ENCODE measurements at regions not wholly inside any gene's neighbourhood (a gene's known extent, or its start where the extent isn't known, plus 50 kb on each side); places are given as distances from the start of the nearest gene placed in this dataset.

DNA sequence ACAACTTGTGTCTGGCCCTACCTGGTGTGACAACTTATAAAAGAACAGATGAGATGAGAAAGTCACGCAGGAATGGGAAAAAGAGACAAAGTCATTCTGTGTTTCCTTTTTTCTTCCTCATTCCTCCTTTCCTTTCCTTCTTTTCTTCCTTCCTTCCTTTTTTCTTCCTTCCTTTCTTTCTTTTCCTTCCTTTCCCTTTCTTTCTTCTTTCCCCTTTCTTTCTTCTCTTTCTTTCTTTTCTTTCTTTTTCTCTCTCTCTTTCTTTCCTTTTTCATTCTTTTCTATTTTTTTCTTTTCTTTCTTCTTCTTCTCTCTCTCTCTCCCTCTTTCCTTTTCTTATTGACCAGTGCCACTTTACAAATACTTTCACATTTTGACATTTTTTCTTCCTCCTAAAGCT is 239.7 kb downstream of the ATG4C start:
- ATAC-seq: no peak
- no peak for TF ChIP-seq CTCF (IDR thresholded peaks at IDR 0.05)
- WGBS (ENCODE audit: insufficient coverage): 88% methylated on average over 1 of the region's 1 CpG
- H3K9me3 Mint-ChIP-seq: peaks cover 0 to 4% of the 10 kb centered on the region in 2 donors
- Histone ChIP-seq H3K27ac (ENCODE audit: low read length) (no peak overlapping the region), H3K27me3 (ENCODE audit: control insufficient read depth, insufficient read depth, low read length) (no peaks in the 10 kb centered on the region), H3K9me3 (ENCODE audit: control insufficient read depth, insufficient read depth, low read length) (no peaks in the 10 kb centered on the region), H3K36me3 (ENCODE audit: control insufficient read depth, insufficient read depth, low read length) (no peaks in the 10 kb centered on the region), H3K4me3 (ENCODE audit: low read length) (no peak overlapping the region), H3K4me1 (ENCODE audit: control insufficient read depth, insufficient read depth, low read length) (no peaks in the 10 kb centered on the region)
- peaks cover 7 to 11% of the 10 kb centered on the region in 2 donors for H3K27me3 Mint-ChIP-seq (ENCODE audit: low read depth in 2 of 2)
- H3K27ac Mint-ChIP-seq: no peak overlapping the region
- no peak overlapping the region for H3K4me3 Mint-ChIP-seq
- no peak for DNase-seq
- no peaks in the 10 kb centered on the region for H3K36me3 Mint-ChIP-seq
- intact Hi-C loops (cut with micrococcal nuclease): no loop called here
- H3K4me1 Mint-ChIP-seq: no peaks in the 10 kb centered on the region

- H3K4me3 ChIP-seq (ENCODE audit: low read length): no peak overlapping the region
- no peaks in the 10 kb centered on the region for H3K27me3 ChIP-seq (ENCODE audit: control insufficient read depth, insufficient read depth, low read length)
- peaks cover 0 to 4% of the 10 kb centered on the region in 2 donors for H3K9me3 Mint-ChIP-seq
- H3K4me1 Mint-ChIP-seq: no peaks in the 10 kb centered on the region
- no peaks in the 10 kb centered on the region for H3K36me3 Mint-ChIP-seq
- H3K9me3 ChIP-seq (ENCODE audit: control insufficient read depth, insufficient read depth, low read length): no peaks in the 10 kb centered on the region
- no peak overlapping the region for H3K27ac Mint-ChIP-seq
- ATAC-seq: no peak
- 67% methylated on average over 1 of the region's 1 CpG for WGBS (ENCODE audit: insufficient coverage)
- intact Hi-C loops (cut with micrococcal nuclease): no loop called here
- H3K4me1 ChIP-seq (ENCODE audit: control insufficient read depth, insufficient read depth, low read length): no peaks in the 10 kb centered on the region
- H3K27ac ChIP-seq (ENCODE audit: low read length): no peak overlapping the region
- no peak for TF ChIP-seq CTCF (IDR thresholded peaks at IDR 0.05)
- H3K36me3 ChIP-seq (ENCODE audit: control insufficient read depth, insufficient read depth, low read length): no peaks in the 10 kb centered on the region
- DNase-seq: no peak
- peaks cover 2 to 11% of the 10 kb centered on the region in 2 donors for H3K27me3 Mint-ChIP-seq (ENCODE audit: low read depth in 2 of 2)
- no peak overlapping the region for H3K4me3 Mint-ChIP-seq
Observed at GRCh38 chr1:63024132-63024531, 240.2 kb downstream of the ATG4C start.

DNA sequence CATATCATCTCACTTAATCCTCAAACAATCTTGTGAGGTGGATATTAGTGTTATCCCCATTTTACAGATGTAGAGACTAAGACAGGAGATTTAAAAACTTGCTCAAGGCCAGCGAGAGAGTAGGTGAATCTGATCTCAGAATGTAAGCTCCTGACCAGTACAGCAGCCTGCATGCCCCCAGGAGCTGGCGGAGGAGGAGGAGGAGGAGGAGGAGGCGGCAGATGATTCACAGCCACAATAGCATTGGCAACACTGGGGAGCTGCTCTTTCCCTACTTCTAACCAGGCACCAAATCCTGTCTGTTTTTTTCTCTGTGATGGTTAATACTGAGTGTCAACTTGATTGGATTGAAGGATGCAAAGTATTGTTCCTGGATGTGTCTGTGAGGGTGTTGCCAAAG is 243.2 kb downstream of the ATG4C start:
- Histone ChIP-seq H3K4me3 (ENCODE audit: low read length) (no peak overlapping the region), H3K36me3 (ENCODE audit: control insufficient read depth, insufficient read depth, low read length) (no peaks in the 10 kb centered on the region), H3K9me3 (ENCODE audit: control insufficient read depth, insufficient read depth, low read length) (no peaks in the 10 kb centered on the region), H3K4me1 (ENCODE audit: control insufficient read depth, insufficient read depth, low read length) (no peaks in the 10 kb centered on the region), H3K27me3 (ENCODE audit: control insufficient read depth, insufficient read depth, low read length) (no peaks in the 10 kb centered on the region), H3K27ac (ENCODE audit: low read length) (no peak overlapping the region)
- Mint-ChIP-seq H3K27me3 (ENCODE audit: low read depth in 2 of 2) (peaks cover 0 to 11% of the 10 kb centered on the region in 2 donors), H3K27ac (no peak overlapping the region), H3K4me1 (no peaks in the 10 kb centered on the region), H3K9me3 (peaks cover 0 to 4% of the 10 kb centered on the region in 2 donors), H3K36me3 (no peaks in the 10 kb centered on the region), H3K4me3 (no peak overlapping the region)
- intact Hi-C loops (cut with micrococcal nuclease): no loop called here
- no peak for TF ChIP-seq CTCF (IDR thresholded peaks at IDR 0.05)
- 67% methylated on average over 2 of the region's 3 CpGs for WGBS (ENCODE audit: insufficient coverage)
- ATAC-seq (no peak), DNase-seq (no peak)

DNA sequence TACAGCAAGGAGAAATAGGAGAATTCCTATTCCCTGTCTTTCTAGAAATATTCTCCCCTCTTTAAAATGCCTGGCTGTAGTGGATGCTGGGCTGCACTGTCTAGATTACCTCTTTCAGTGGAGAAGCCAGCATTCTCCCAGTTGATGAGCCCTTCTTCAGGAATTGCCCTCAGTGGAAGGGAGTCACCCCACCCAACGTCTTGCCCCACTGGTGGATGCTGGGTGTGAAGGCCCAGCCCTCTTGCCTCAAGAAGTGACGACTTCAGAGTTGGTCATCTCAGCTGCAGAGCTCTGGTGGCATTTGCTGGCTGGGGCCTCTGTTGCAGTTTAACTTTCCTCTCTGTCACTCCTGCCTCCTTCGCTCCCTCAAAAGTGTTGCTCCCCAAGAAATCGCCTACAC is 248.2 kb downstream of the ATG4C start:
- peaks cover 3 to 7% of the 10 kb centered on the region in 2 donors for H3K27me3 Mint-ChIP-seq (ENCODE audit: low read depth in 2 of 2)
- peaks cover 0 to 2% of the 10 kb centered on the region in 2 donors for H3K9me3 Mint-ChIP-seq
- intact Hi-C loops (cut with micrococcal nuclease): no loop called here
- no peaks in the 10 kb centered on the region for H3K4me1 Mint-ChIP-seq
- no peaks in the 10 kb centered on the region for H3K4me1 ChIP-seq (ENCODE audit: control insufficient read depth, insufficient read depth, low read length)
- 91% methylated on average over 4 of the region's 4 CpGs for WGBS (ENCODE audit: insufficient coverage)
- H3K27ac Mint-ChIP-seq: no peak overlapping the region
- DNase-seq: no peak
- no peaks in the 10 kb centered on the region for H3K36me3 Mint-ChIP-seq
- H3K4me3 Mint-ChIP-seq: no peak overlapping the region
- H3K27ac ChIP-seq (ENCODE audit: low read length): no peak overlapping the region
- H3K27me3 ChIP-seq (ENCODE audit: control insufficient read depth, insufficient read depth, low read length): no peaks in the 10 kb centered on the region
- no peak for TF ChIP-seq CTCF (IDR thresholded peaks at IDR 0.05)
- no peak overlapping the region for H3K4me3 ChIP-seq (ENCODE audit: low read length)
- no peak for ATAC-seq
- no peaks in the 10 kb centered on the region for H3K36me3 ChIP-seq (ENCODE audit: control insufficient read depth, insufficient read depth, low read length)
- no peaks in the 10 kb centered on the region for H3K9me3 ChIP-seq (ENCODE audit: control insufficient read depth, insufficient read depth, low read length)

All from natural killer cell (primary cell).